ENCODE measurements at regions not wholly inside any gene's neighbourhood (a gene's known extent, or its start where the extent isn't known, plus 50 kb on each side); places are given as distances from the start of the nearest gene placed in this dataset.

- Histone ChIP-seq H3F3A (replicated peaks; ENCODE audit: low read depth) (no peaks in the 10 kb centered on the region), H2AFZ (no peak overlapping the region; the same call in 1 of the 2 replicates), H3K79me2 (replicated peaks; ENCODE audit: insufficient read depth) (no peaks in the 10 kb centered on the region), H3K36me3 (ENCODE audit: insufficient read depth) (no peaks in the 10 kb centered on the region), H3K9me2 (ENCODE audit: insufficient read depth) (0 out of 2 replicates have a peak, but pooled peaks cover 3% of the 10 kb centered on the region), H3K4me2 (no peak overlapping the region), H4K20me1 (replicated peaks; ENCODE audit: insufficient read depth) (no peaks in the 10 kb centered on the region), H3K27ac (ENCODE audit: low read depth) (no peak overlapping the region), H3K4me1 (ENCODE audit: insufficient read depth) (no peaks in the 10 kb centered on the region), H3K27me3 (ENCODE audit: insufficient read depth) (no peaks in the 10 kb centered on the region), H3K4me3 (no peak overlapping the region)
- H3K27me3 Mint-ChIP-seq (ENCODE audit: insufficient read depth, low read depth, poor library complexity) = no peaks in the 10 kb centered on the region
- H3K4me3 Mint-ChIP-seq = no peak overlapping the region
- ATAC-seq (no peak), DNase-seq (ENCODE audit: low spot score) (no peak)
- no peaks in the 10 kb centered on the region for H3K36me3 Mint-ChIP-seq (ENCODE audit: low read depth)
- H3K9me3 Mint-ChIP-seq = peaks cover 13% of the 10 kb centered on the region
- no peaks in the 10 kb centered on the region for H3K4me1 Mint-ChIP-seq
- TF ChIP-seq NANOG (IDR thresholded peaks at IDR 0.05; ENCODE audit: borderline replicate concordance) (no peak), EZH2phosphoT487 (IDR thresholded peaks at IDR 0.05; ENCODE audit: unreplicated experiment) (no peak), CTCF (conservative IDR thresholded peaks at IDR 0.05; ENCODE audit: low read depth in 2 of 2) (no peak), CREB1 (CRISPR knock-in tag; IDR thresholded peaks at IDR 0.05; ENCODE audit: low read depth) (no peak), ETS1 (IDR thresholded peaks at IDR 0.05) (no peak), JUNB (IDR thresholded peaks at IDR 0.05; ENCODE audit: unreplicated experiment) (no peak), ZNF331 (CRISPR knock-in tag; IDR thresholded peaks at IDR 0.05; ENCODE audit: low read depth) (no peak), POLR2AphosphoS5 (IDR thresholded peaks at IDR 0.05; ENCODE audit: low read depth) (no peak), EZH2 (IDR thresholded peaks at IDR 0.05; ENCODE audit: low read depth, unreplicated experiment) (no peak), ZNF462 (CRISPR knock-in tag; IDR thresholded peaks at IDR 0.05) (no peak), REST (IDR thresholded peaks at IDR 0.05; ENCODE audit: unreplicated experiment) (no peak), ZNF114 (CRISPR knock-in tag; IDR thresholded peaks at IDR 0.05) (no peak), STAT1 (IDR thresholded peaks at IDR 0.05; ENCODE audit: unreplicated experiment) (no peak)
- no peak overlapping the region for H3K27ac Mint-ChIP-seq
Observed at GRCh38 chr21:28705616-28706015, 287.1 kb downstream of the LTN1 start.

All from GM23338 (cell line).